Sigmoid colon (tissue), 4 donors: ENCODE measurements at regions not wholly inside any gene's neighbourhood (a gene's known extent, or its start where the extent isn't known, plus 50 kb on each side); places are given as distances from the start of the nearest gene placed in this dataset.

Source experiments
- CTCF ChIP-seq, 4 experiments: fragments of 450-650 bp in 3 of 4; fragments of 200-600 bp in 1 of 4; IDR thresholded peaks; one replicate each; pipeline ENCODE4 v1.5.1; 2016 to 2019; ENCODE audit warnings: antibody characterized with exemption in 4 of 4, mild to moderate bottlenecking in 3 of 4, moderate library complexity in 2 of 4
- EP300 ChIP-seq, 4 donors: sonication (generic); formaldehyde crosslinking; IDR thresholded peaks; one replicate each; pipeline ENCODE4 v1.6.1; 2017; ENCODE audit warnings: antibody characterized with exemption in 4 of 4
- POLR2A ChIP-seq, 2 donors: fragments of 450-650 bp; IDR thresholded peaks; one replicate each; pipeline ENCODE4 v1.6.1; 2016; ENCODE audit warnings: antibody characterized with exemption in 2 of 2, mild to moderate bottlenecking in 2 of 2, moderate library complexity in 2 of 2
- POLR2AphosphoS5 ChIP-seq, 4 donors: sonication (generic); formaldehyde crosslinking; IDR thresholded peaks; one replicate each; pipeline ENCODE4 v1.6.1; 2017; ENCODE audit warnings: antibody characterized with exemption in 4 of 4

GRCh38 chr12:69120354-69120753, 119.0 kb upstream of the CPSF6 start:
- TF ChIP-seq POLR2AphosphoS5 (IDR thresholded peaks at IDR 0.05) (no peak), CTCF (IDR thresholded peaks at IDR 0.05) (no peak), POLR2A (IDR thresholded peaks at IDR 0.05) (no peak), EP300 (IDR thresholded peaks at IDR 0.05) (no peak)
